H9 (cell line): ENCODE measurements at regions not wholly inside any gene's neighbourhood (a gene's known extent, or its start where the extent isn't known, plus 50 kb on each side); places are given as distances from the start of the nearest gene placed in this dataset.

Source experiments
- DNase-seq: peaks from one replicate; pipeline ENCODE4 v3.0.0-alpha.2; 2017
- H2AFZ ChIP-seq: one replicate; pipeline ENCODE4 v1.6.1; 2013; ENCODE audit warnings: mild to moderate bottlenecking, low read length, control low read depth, moderate library complexity
- H2AK5ac ChIP-seq: 2 replicates; pipeline ENCODE4 v1.6.1; 2013; ENCODE audit warnings: low read length, control low read depth, mixed read lengths; ENCODE audit not compliant: insufficient read length
- H2BK120ac ChIP-seq: one replicate; pipeline ENCODE4 v1.6.1; 2013; ENCODE audit warnings: low read depth, mild to moderate bottlenecking, low read length, control low read depth, inconsistent platforms; ENCODE audit not compliant: poor library complexity, severe bottlenecking
- H2BK12ac ChIP-seq: 2 replicates; pipeline ENCODE4 v1.6.1; 2013; ENCODE audit warnings: low read length, control low read depth, mixed read lengths, low read depth; ENCODE audit not compliant: insufficient read length
- H2BK15ac ChIP-seq: 2 replicates; pipeline ENCODE4 v1.6.1; 2013; ENCODE audit warnings: low read depth, low read length, control low read depth
- H2BK20ac ChIP-seq: one replicate; pipeline ENCODE4 v1.6.1; 2013; ENCODE audit warnings: low read depth, mild to moderate bottlenecking, low read length, control low read depth, inconsistent platforms; ENCODE audit not compliant: poor library complexity, severe bottlenecking
- H2BK5ac ChIP-seq: 2 replicates; pipeline ENCODE4 v1.6.1; 2013; ENCODE audit warnings: low read length, control low read depth, mixed read lengths; ENCODE audit not compliant: insufficient read length
- H3K14ac ChIP-seq: 2 replicates; pipeline ENCODE4 v1.6.1; 2013; ENCODE audit warnings: low read length, control low read depth; ENCODE audit not compliant: insufficient read depth
- H3K18ac ChIP-seq: 2 replicates; pipeline ENCODE4 v1.6.1; 2013; ENCODE audit warnings: low read depth, mild to moderate bottlenecking, mixed read lengths, low read length, control low read depth; ENCODE audit not compliant: insufficient read length
- H3K23ac ChIP-seq: 2 replicates; pipeline ENCODE4 v1.6.1; 2013; ENCODE audit warnings: low read length, control low read depth, mixed read lengths, low read depth; ENCODE audit not compliant: insufficient read length
- H3K23me2 ChIP-seq: 2 replicates; pipeline ENCODE4 v1.6.1; 2013; ENCODE audit warnings: low read depth, mild to moderate bottlenecking, mixed read lengths, low read length, control low read depth; ENCODE audit not compliant: insufficient read length, poor library complexity, severe bottlenecking
- H3K27ac ChIP-seq: 2 replicates; pipeline ENCODE4 v1.5.1; 2013; ENCODE audit warnings: low read length, control low read depth, mixed read lengths, low read depth; ENCODE audit not compliant: insufficient read length
- H3K27me3 ChIP-seq: 2 replicates; pipeline ENCODE4 v1.6.1; 2013; ENCODE audit warnings: low read length, control low read depth, inconsistent platforms; ENCODE audit not compliant: insufficient read depth
- H3K4ac ChIP-seq: 2 replicates; pipeline ENCODE4 v1.6.1; 2013; ENCODE audit warnings: low read depth, mild to moderate bottlenecking, control low read depth, inconsistent platforms, low read length, moderate library complexity
- H3K4me1 ChIP-seq: 2 replicates; pipeline ENCODE4 v1.6.1; 2013; ENCODE audit warnings: low read length, control low read depth, inconsistent platforms; ENCODE audit not compliant: insufficient read depth
- H3K4me2 ChIP-seq: 2 replicates; pipeline ENCODE4 v1.6.1; 2013; ENCODE audit warnings: low read length, control low read depth, mixed read lengths; ENCODE audit not compliant: insufficient read length, insufficient read depth
- H3K56ac ChIP-seq: 2 replicates; pipeline ENCODE4 v1.6.1; 2013; ENCODE audit warnings: low read depth, mild to moderate bottlenecking, mixed read lengths, low read length, control low read depth; ENCODE audit not compliant: insufficient read length
- H3K79me1 ChIP-seq: 2 replicates; pipeline ENCODE4 v1.6.1; 2013; ENCODE audit warnings: low read depth, mild to moderate bottlenecking, moderate library complexity, low read length, control low read depth, inconsistent platforms; ENCODE audit not compliant: insufficient read depth, poor library complexity, severe bottlenecking
- H3K79me2 ChIP-seq: 2 replicates; pipeline ENCODE4 v1.6.1; 2013; ENCODE audit warnings: low read length, control low read depth, inconsistent platforms; ENCODE audit not compliant: insufficient read depth
- H3K9ac ChIP-seq: 2 replicates; pipeline ENCODE4 v1.6.1; 2013; ENCODE audit warnings: low read length, control low read depth, mixed read lengths; ENCODE audit not compliant: insufficient read length; ENCODE audit errors: extremely low read depth
- H3K9me3 ChIP-seq: one replicate; pipeline ENCODE4 v1.6.1; 2013; ENCODE audit warnings: low read depth, low read length, inconsistent platforms; ENCODE audit not compliant: control insufficient read depth
- H3T11ph ChIP-seq: one replicate; pipeline ENCODE4 v1.6.1; 2013; ENCODE audit warnings: mild to moderate bottlenecking, low read length, control low read depth, inconsistent platforms
- H4K20me1 ChIP-seq: one replicate; pipeline ENCODE4 v1.6.1; 2013; ENCODE audit not compliant: control insufficient read depth, insufficient read length, insufficient read depth
- H4K5ac ChIP-seq: 2 replicates; pipeline ENCODE4 v1.6.1; 2013; ENCODE audit warnings: low read depth, mild to moderate bottlenecking, mixed read lengths, low read length, control low read depth; ENCODE audit not compliant: insufficient read length
- H4K8ac ChIP-seq: replicated peaks from 2 replicates; pipeline ENCODE4 v1.6.1; 2013; ENCODE audit warnings: low read length, control low read depth, mixed read lengths, low read depth; ENCODE audit not compliant: insufficient read length
- H4K91ac ChIP-seq: 2 replicates; pipeline ENCODE4 v1.6.1; 2013; ENCODE audit warnings: low read depth, mild to moderate bottlenecking, moderate library complexity, mixed read lengths, low read length, control low read depth; ENCODE audit not compliant: insufficient read length
- H3K27ac Mint-ChIP-seq, 3 experiments: 2 replicates in 2 of 3; 3 replicates in 1 of 3; pipeline ENCODE4 v1.8.0; 2020 to 2021; ENCODE audit warnings: mixed read lengths in 3 of 3, mild to moderate bottlenecking in 1 of 3, moderate library complexity in 1 of 3
- H3K27me3 Mint-ChIP-seq: 2 replicates; pipeline ENCODE4 v1.8.0; 2021; ENCODE audit warnings: low read depth, mild to moderate bottlenecking, moderate library complexity, mixed read lengths
- H3K36me3 Mint-ChIP-seq, 3 experiments: 2 replicates in 2 of 3; 3 replicates in 1 of 3; pipeline ENCODE4 v1.8.0; 2020 to 2021; ENCODE audit warnings: low read depth in 3 of 3, mixed read lengths in 3 of 3; ENCODE audit not compliant: insufficient read depth in 1 of 3
- H3K4me1 Mint-ChIP-seq, 2 experiments: 2 replicates each; pipeline ENCODE4 v1.8.0; 2020; ENCODE audit warnings: mixed read lengths in 2 of 2
- H3K4me3 Mint-ChIP-seq, 2 experiments: 2 replicates in 1 of 2; 3 replicates in 1 of 2; pipeline ENCODE4 v1.8.0; 2020 to 2021; ENCODE audit warnings: mild to moderate bottlenecking in 2 of 2, mixed read lengths in 2 of 2, moderate library complexity in 1 of 2
- H3K9me3 Mint-ChIP-seq, 2 experiments: 2 replicates in 1 of 2; 3 replicates in 1 of 2; pipeline ENCODE4 v1.8.0; 2020; ENCODE audit warnings: mild to moderate bottlenecking in 2 of 2, mixed read lengths in 2 of 2, moderate library complexity in 1 of 2
- WGBS: extraction: QIAGEN DNeasy Blood & Tissue Kit; methylation state at CpG from one replicate; pipeline ENCODE4 v1.1.7; 2013; ENCODE audit warnings: missing lambda C conversion rate, low lambda C conversion rate, mixed read lengths; ENCODE audit not compliant: insufficient read length; ENCODE audit errors: extremely low coverage; 5-methylcytosine and 5-hydroxymethylcytosine counted together
- TF ChIP-seq, protein P1 (sequence below): fragments of 200-600 bp; sonication (generic); conservative IDR thresholded peaks from 3 replicates; pipeline ENCODE4 v1.8.0; 2021; ENCODE audit warnings: antibody characterized with exemption, mild to moderate bottlenecking

DNA sequence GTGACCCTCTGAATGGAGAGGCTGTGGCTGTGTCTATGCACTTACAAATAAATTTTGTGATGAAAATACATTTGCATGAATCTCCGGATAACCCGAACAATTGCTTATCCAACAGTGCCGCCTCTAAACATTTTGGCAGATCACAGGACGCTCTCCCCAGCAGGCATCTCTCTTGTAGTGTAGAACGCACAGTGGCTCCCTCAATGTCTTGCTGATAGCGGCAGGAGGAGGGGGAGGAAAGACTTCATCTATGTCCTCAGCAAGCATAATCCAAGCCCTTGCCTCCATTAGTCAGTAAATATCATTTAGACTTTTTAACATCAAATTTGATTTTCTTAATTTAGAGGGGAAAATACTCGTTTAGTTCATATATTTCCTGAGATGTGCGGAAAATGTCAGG is 318.1 kb upstream of the IGF1R start:
- no peak overlapping the region for H3K9ac ChIP-seq
- no peak overlapping the region for H2BK12ac ChIP-seq
- no peak overlapping the region for H2AK5ac ChIP-seq
- H3K79me1 ChIP-seq: no peaks in the 10 kb centered on the region
- no peaks in the 10 kb centered on the region for H3K4me1 ChIP-seq
- Mint-ChIP-seq H3K4me1 (peaks cover 12 to 13% of the 10 kb centered on the region in 2 experiments), H3K36me3 (peaks cover 0 to 13% (median 7%) of the 10 kb centered on the region in 3 experiments; a peak in 5 of 7 replicates), H3K9me3 (peaks cover 10 to 17% of the 10 kb centered on the region in 2 experiments; a peak in 4 of 5 replicates), H3K4me3 (no peak overlapping the region), H3K27me3 (no peaks in the 10 kb centered on the region), H3K27ac (no peak overlapping the region)
- no peaks in the 10 kb centered on the region for H4K20me1 ChIP-seq
- H3K23me2 ChIP-seq: no peaks in the 10 kb centered on the region
- no peak overlapping the region for H4K91ac ChIP-seq
- no peak for DNase-seq
- H3K18ac ChIP-seq: no peak overlapping the region
- TF ChIP-seq, protein P1, sequence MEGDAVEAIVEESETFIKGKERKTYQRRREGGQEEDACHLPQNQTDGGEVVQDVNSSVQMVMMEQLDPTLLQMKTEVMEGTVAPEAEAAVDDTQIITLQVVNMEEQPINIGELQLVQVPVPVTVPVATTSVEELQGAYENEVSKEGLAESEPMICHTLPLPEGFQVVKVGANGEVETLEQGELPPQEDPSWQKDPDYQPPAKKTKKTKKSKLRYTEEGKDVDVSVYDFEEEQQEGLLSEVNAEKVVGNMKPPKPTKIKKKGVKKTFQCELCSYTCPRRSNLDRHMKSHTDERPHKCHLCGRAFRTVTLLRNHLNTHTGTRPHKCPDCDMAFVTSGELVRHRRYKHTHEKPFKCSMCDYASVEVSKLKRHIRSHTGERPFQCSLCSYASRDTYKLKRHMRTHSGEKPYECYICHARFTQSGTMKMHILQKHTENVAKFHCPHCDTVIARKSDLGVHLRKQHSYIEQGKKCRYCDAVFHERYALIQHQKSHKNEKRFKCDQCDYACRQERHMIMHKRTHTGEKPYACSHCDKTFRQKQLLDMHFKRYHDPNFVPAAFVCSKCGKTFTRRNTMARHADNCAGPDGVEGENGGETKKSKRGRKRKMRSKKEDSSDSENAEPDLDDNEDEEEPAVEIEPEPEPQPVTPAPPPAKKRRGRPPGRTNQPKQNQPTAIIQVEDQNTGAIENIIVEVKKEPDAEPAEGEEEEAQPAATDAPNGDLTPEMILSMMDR: no peak
- H4K8ac ChIP-seq: no peak overlapping the region
- no peak overlapping the region for H3K14ac ChIP-seq
- no peak overlapping the region for H3K23ac ChIP-seq
- H3K4me2 ChIP-seq: no peak overlapping the region
- no CpG with 5 or more reads among the region's 8 CpGs for WGBS
- H2BK120ac ChIP-seq: no peak overlapping the region
- no peak overlapping the region for H2AFZ ChIP-seq
- no peak overlapping the region for H3K27ac ChIP-seq
- no peak overlapping the region for H4K5ac ChIP-seq
- no peaks in the 10 kb centered on the region for H3K79me2 ChIP-seq
- no peak overlapping the region for H2BK5ac ChIP-seq
- H3K27me3 ChIP-seq: no peaks in the 10 kb centered on the region
- no peak overlapping the region for H2BK20ac ChIP-seq
- no peak overlapping the region for H3K56ac ChIP-seq
- H3K4ac ChIP-seq: no peak overlapping the region
- no peak overlapping the region for H2BK15ac ChIP-seq
- H3T11ph ChIP-seq: no peak overlapping the region
- H3K9me3 ChIP-seq: peaks cover 6% of the 10 kb centered on the region
